Heart left ventricle (tissue), 16 donors: ENCODE measurements at regions not wholly inside any gene's neighbourhood (a gene's known extent, or its start where the extent isn't known, plus 50 kb on each side); places are given as distances from the start of the nearest gene placed in this dataset.

Experiments
- ATAC-seq, 4 donors: fragments of 200-7000 bp; cut with Tn5 transposase; one replicate each; pipeline ENCODE4 v1.9.1; 2020 to 2022; ENCODE audit warnings: moderate library complexity in 4 of 4, mild to moderate bottlenecking in 3 of 4, moderate number of reproducible peaks in 1 of 4
- DNase-seq, 5 donors: peaks; one replicate each; pipeline ENCODE4 v3.0.0-alpha.2; 2020
- H3K27ac ChIP-seq, 12 donors: fragments of 200-600 bp; sonication (generic) in 4 of 12; one replicate each; pipeline versions ENCODE4 v1.5.0 to v1.8.0; 2016 to 2022; ENCODE audit warnings: mild to moderate bottlenecking in 2 of 12
- H3K27me3 ChIP-seq, 9 donors: fragments of 200-600 bp; sonication (generic) in 2 of 9; one replicate each; pipeline versions ENCODE4 v1.5.1 to v1.8.0; 2016 to 2022; ENCODE audit warnings: mild to moderate bottlenecking in 3 of 9
- H3K36me3 ChIP-seq, 9 donors: fragments of 200-600 bp; sonication (generic) in 2 of 9; one replicate each; pipeline versions ENCODE4 v1.5.0 to v1.8.0; 2018 to 2022; ENCODE audit warnings: mild to moderate bottlenecking in 2 of 9
- H3K4me1 ChIP-seq, 12 donors: fragments of 200-600 bp; sonication (generic) in 4 of 12; one replicate each; pipeline versions ENCODE4 v1.5.0 to v1.8.0; 2016 to 2022; ENCODE audit warnings: mild to moderate bottlenecking in 3 of 12
- H3K4me3 ChIP-seq, 12 donors: fragments of 200-600 bp; sonication (generic) in 4 of 12; one replicate each; pipeline versions ENCODE4 v1.5.0 to v1.8.0; 2017 to 2022; ENCODE audit warnings: mild to moderate bottlenecking in 9 of 12, moderate library complexity in 4 of 12
- H3K9me3 ChIP-seq, 12 donors: fragments of 200-600 bp; sonication (generic) in 4 of 12; one replicate each; pipeline versions ENCODE4 v1.5.0 to v1.8.0; 2016 to 2022; ENCODE audit warnings: mild to moderate bottlenecking in 1 of 12
- POLR2A ChIP-seq, 2 donors: fragments of 450-650 bp; IDR thresholded peaks; one replicate each; pipeline ENCODE4 v1.6.1; 2017; ENCODE audit warnings: antibody characterized with exemption in 2 of 2, mild to moderate bottlenecking in 2 of 2, moderate library complexity in 2 of 2
- WGBS, 4 donors: extraction: QIAGEN DNeasy Blood & Tissue Kit in 2 of 4; methylation state at CpG; one replicate each; pipeline versions ENCODE4 v1.1.5 to v1.1.7; 2013 to 2018; 5-methylcytosine and 5-hydroxymethylcytosine counted together
- intact Hi-C, 10 donors: fragments of 100-400 bp; cut with DNase I; formaldehyde crosslinking; loops; one replicate each; pipeline versions ENCODE4 v1.11.1 to v1.14.2; 2022
- TF ChIP-seq, protein P1 (sequence below), 12 donors: fragments of 200-600 bp; sonication (generic) in 4 of 12; IDR thresholded peaks; one replicate each; pipeline versions ENCODE4 v1.5.0 to v1.8.0; 2018 to 2022; ENCODE audit warnings: antibody characterized with exemption in 12 of 12, mild to moderate bottlenecking in 5 of 12
- donor health status: ischemic (EF 13 %, LVEDD 7.1; RV severe dilation, severe dysfunction).
- donor health status: healthy with polysubstance abuse.
- donor health status: DM: no; HTN: yes; CAD: no.
- donor health status: DM: no; HTN: no; CAD: no.
- donor health status: ischemic (EF 25% LVEDD 6.9; RV normal size, moderate dysfunction).
- donor health status: ischemic (EF 25% LVEDD 5.7; RV mildly dilated, moderate dysfunction).
- donor health status: healthy.
- donor health status: DM: yes; HTN: yes; CAD: no.
- donor health status: ischemic (EF 35%, LVEDD 5.7; RV mildly dilated, moderate dysfunction).
- donor health status: nonischemic (EF 11% LVEDD 7.7; RV severe dilation, severe dysfunction).
- donor health status: DM: yes; HTN: yes; CAD: no.
- donor health status: PGD.
- donor health status: ischemic (EF 29% LVEDD 5.4; RV normal size, mild dysfunction).
- donor health status: nonischemic (EF 23%, LVEDD 6.1; RV moderate dilation, normal function).

GRCh38 chr5:56527174-56527573 lies 288.2 kb upstream of the MAP3K1 start:
- no peaks in the 10 kb centered on the region for H3K9me3 ChIP-seq
- DNase-seq (no peak), ATAC-seq (no peak)
- intact Hi-C loops: no loop called here
- no peak overlapping the region for H3K4me3 ChIP-seq
- peaks cover 0 to 26% (median 14%) of the 10 kb centered on the region in 12 donors for H3K4me1 ChIP-seq
- no peak for TF ChIP-seq POLR2A (IDR thresholded peaks at IDR 0.05)
- TF ChIP-seq, protein P1, sequence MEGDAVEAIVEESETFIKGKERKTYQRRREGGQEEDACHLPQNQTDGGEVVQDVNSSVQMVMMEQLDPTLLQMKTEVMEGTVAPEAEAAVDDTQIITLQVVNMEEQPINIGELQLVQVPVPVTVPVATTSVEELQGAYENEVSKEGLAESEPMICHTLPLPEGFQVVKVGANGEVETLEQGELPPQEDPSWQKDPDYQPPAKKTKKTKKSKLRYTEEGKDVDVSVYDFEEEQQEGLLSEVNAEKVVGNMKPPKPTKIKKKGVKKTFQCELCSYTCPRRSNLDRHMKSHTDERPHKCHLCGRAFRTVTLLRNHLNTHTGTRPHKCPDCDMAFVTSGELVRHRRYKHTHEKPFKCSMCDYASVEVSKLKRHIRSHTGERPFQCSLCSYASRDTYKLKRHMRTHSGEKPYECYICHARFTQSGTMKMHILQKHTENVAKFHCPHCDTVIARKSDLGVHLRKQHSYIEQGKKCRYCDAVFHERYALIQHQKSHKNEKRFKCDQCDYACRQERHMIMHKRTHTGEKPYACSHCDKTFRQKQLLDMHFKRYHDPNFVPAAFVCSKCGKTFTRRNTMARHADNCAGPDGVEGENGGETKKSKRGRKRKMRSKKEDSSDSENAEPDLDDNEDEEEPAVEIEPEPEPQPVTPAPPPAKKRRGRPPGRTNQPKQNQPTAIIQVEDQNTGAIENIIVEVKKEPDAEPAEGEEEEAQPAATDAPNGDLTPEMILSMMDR (IDR thresholded peaks at IDR 0.05): no peak
- 71 to 91% (median 77%) methylated on average over 4 of the region's 4 CpGs for whole genome bisulfite sequencing, 4 donors
- H3K27me3 ChIP-seq: no peaks in the 10 kb centered on the region
- H3K27ac ChIP-seq: no peak overlapping the region
- H3K36me3 ChIP-seq: no peaks in the 10 kb centered on the region

DNA sequence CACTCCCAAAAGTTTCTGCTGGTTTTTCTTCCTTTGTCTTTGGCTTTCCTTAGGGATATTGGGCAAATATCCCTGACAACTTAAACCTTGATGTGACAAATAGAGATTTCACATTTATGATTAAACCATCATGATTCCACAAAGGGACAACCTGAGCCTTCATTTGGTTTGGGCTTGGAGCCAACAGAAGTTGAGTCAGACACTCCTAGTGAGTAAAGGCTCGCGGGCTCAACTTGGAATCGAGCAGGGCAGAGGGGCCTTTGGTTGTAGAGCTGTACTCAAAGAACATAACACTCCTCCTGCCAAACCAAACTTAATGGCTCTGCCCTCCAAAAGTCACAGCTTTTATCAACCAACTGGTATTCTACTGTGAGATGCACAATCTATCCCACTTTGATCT lies 290.2 kb upstream of the MAP3K1 start:
- Histone ChIP-seq H3K4me3 (no peak overlapping the region), H3K27ac (no peak overlapping the region), H3K27me3 (no peaks in the 10 kb centered on the region), H3K9me3 (no peaks in the 10 kb centered on the region), H3K4me1 (peaks cover 0 to 26% (median 14%) of the 10 kb centered on the region in 12 donors), H3K36me3 (no peaks in the 10 kb centered on the region)
- TF ChIP-seq POLR2A (IDR thresholded peaks at IDR 0.05): no peak
- TF ChIP-seq, protein P1 (IDR thresholded peaks at IDR 0.05): no peak
- no peak for DNase-seq
- no peak for ATAC-seq
- WGBS, 4 donors: 86 to 97% (median 92%) methylated on average over 3 of the region's 3 CpGs
- intact Hi-C loops: no loop called here

- WGBS, 4 donors: 55 to 72% (median 69%) methylated on average over 6 of the region's 6 CpGs
- Histone ChIP-seq H3K27me3 (no peaks in the 10 kb centered on the region), H3K4me3 (no peak overlapping the region), H3K4me1 (peaks cover 0 to 26% (median 14%) of the 10 kb centered on the region in 12 donors), H3K27ac (peak overlapping the region in 4 of 12 donors; percentile 5 to 47 (median 40)), H3K36me3 (no peaks in the 10 kb centered on the region), H3K9me3 (no peaks in the 10 kb centered on the region)
- TF ChIP-seq, protein P1 (IDR thresholded peaks at IDR 0.05): no peak
- TF ChIP-seq POLR2A (IDR thresholded peaks at IDR 0.05): no peak
- no peak for DNase-seq
- intact Hi-C loops: no loop called here
- ATAC-seq: peak in 2 of 4 donors; percentile 44 to 69
These were observed 290.9 kb upstream of the ANKRD55 start for GRCh38 chr5:56523790-56524575.

DNA sequence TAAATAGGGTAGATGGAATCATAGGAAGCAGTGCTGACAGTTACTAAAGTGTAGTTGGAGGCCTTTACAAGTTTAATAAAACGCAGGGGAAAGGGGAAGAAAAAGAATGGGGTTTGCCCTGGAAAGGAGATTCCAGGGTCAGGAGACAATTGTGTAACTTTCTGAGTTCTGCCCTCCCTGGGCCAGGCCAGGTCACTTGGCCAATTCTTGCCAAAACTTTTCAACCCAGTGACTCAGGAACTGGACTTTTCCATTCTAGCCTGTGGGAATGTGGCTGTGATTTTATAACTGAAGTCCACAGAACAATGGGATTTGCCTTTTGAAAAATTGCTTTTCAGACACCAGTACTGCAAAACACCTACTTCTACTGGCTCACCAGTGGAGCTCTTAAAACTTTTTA lies 289.8 kb upstream of the ANKRD55 start:
- 50 to 69% (median 56%) methylated on average over 1 of the region's 1 CpG for WGBS, 4 donors
- Histone ChIP-seq H3K4me3 (no peak overlapping the region), H3K9me3 (no peaks in the 10 kb centered on the region), H3K4me1 (peaks cover 0 to 26% (median 14%) of the 10 kb centered on the region in 12 donors), H3K27me3 (no peaks in the 10 kb centered on the region), H3K36me3 (no peaks in the 10 kb centered on the region), H3K27ac (peak overlapping the region in 5 of 12 donors; percentile 5 to 47 (median 40))
- DNase-seq (peak in 4 of 5 donors; percentile 23 to 44 (median 34)), ATAC-seq (peak in 3 of 4 donors; percentile 73 to 79 (median 79))
- intact Hi-C loops: no loop called here
- TF ChIP-seq POLR2A (IDR thresholded peaks at IDR 0.05): no peak
- TF ChIP-seq, protein P1 (IDR thresholded peaks at IDR 0.05): no peak
